ENCODE measurements at regions not wholly inside any gene's neighbourhood (a gene's known extent, or its start where the extent isn't known, plus 50 kb on each side); places are given as distances from the start of the nearest gene placed in this dataset.
"Not testable (repeated sequence)": the region's sequence is repeated elsewhere in the genome, so short reads cannot be mapped to it uniquely, and the experiment has no call there.

GRCh38 chr10:23870651-23871610, 338.0 kb upstream of the KIAA1217 start:
- DNase-seq (ENCODE audit: low read depth, low spot score) = no peak

DNA sequence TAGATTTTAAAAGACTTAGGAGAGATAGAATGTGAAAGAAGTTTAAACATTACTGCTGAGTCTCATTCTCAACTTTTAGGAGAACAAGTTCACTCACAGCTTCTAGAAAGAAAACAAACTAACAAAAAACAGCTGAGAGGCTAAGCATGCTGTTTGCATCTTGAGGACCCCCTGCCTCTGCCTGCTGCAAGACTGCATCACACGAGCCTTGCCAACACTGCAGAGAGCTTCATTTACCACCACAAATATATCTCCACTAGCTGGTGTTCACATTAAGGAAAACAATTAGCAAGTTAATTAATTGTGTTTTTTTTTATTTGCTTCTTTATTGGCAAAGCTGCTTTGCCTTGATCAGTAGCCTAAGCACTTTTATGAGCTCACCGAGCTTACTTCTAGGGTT, 336.6 kb upstream of the KIAA1217 start:
- no peak for DNase-seq (ENCODE audit: low read depth, low spot score)

DNA sequence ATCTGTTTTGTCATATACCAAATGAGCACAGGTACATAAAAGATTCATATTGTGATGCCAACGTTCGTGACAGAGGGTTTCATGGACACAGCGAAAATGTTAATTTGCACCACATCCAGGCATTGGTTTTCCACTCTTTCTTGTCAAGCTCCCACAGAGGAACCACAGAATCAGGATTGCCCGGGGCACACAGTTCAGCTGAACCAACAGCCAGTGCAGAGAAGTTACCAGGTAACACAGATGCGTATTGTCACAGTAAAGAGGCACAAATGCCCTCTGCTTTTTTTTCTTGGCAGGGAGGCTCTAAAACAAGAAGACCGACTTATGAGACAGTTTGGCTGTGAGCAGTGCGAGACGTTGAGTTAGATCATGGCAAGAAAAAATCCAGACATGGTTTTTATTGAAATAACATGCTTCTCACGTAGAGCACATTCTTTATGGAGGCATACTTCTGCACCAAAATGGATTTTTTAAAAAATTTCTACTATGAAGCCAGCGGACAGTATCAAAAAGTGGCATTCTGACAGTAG, 331.1 kb upstream of the KIAA1217 start:
- DNase-seq (ENCODE audit: low read depth, low spot score) = no peak

GRCh38 chr10:23884670-23885069, 324.3 kb upstream of the KIAA1217 start:
- no peak for DNase-seq (ENCODE audit: low read depth, low spot score)

GRCh38 chr10:23885853-23886252, 323.1 kb upstream of the KIAA1217 start:
- DNase-seq (ENCODE audit: low read depth, low spot score) = no peak

- no peak for DNase-seq (ENCODE audit: low read depth, low spot score)
Observed at GRCh38 chr10:23886355-23886754, 322.6 kb upstream of the KIAA1217 start.

- no peak for DNase-seq (ENCODE audit: low read depth, low spot score)
Observed at GRCh38 chr10:23891301-23891700, 317.6 kb upstream of the KIAA1217 start.

GRCh38 chr10:23892296-23892695, 316.6 kb upstream of the KIAA1217 start:
- no peak for DNase-seq (ENCODE audit: low read depth, low spot score)

- DNase-seq (ENCODE audit: low read depth, low spot score) = no peak
Observed at GRCh38 chr10:23897267-23897666, 311.7 kb upstream of the KIAA1217 start.

- no peak for DNase-seq (ENCODE audit: low read depth, low spot score)
Observed at GRCh38 chr10:23897861-23898260, 311.1 kb upstream of the KIAA1217 start.

GRCh38 chr10:23899166-23899565, 309.8 kb upstream of the KIAA1217 start:
- DNase-seq (ENCODE audit: low read depth, low spot score) = no peak

GRCh38 chr10:23910291-23910690, 298.6 kb upstream of the KIAA1217 start:
- DNase-seq (ENCODE audit: low read depth, low spot score) = no peak

- no peak for DNase-seq (ENCODE audit: low read depth, low spot score)
Observed at GRCh38 chr10:23912884-23913404, 296.0 kb upstream of the KIAA1217 start.

DNA sequence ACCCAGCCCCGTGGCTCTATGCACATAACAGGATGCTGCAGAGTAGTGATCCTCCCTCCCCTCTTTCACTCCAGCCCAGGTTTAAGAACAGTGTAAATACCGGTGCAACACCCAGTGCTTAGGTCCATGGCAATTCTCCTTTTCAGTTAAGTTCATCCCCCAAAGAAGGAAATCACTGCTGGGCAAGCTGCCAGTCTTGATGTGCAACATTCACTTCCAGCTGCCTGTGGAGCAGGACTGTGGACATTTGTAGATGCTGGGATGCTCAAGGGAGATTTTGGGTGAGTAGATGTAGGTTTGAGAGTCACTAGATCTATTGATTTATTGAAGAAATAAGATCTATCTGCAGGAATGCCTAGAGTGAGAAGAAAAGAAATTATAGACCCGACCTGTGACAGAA, 294.3 kb upstream of the KIAA1217 start:
- DNase-seq (ENCODE audit: low read depth, low spot score) = no peak

DNA sequence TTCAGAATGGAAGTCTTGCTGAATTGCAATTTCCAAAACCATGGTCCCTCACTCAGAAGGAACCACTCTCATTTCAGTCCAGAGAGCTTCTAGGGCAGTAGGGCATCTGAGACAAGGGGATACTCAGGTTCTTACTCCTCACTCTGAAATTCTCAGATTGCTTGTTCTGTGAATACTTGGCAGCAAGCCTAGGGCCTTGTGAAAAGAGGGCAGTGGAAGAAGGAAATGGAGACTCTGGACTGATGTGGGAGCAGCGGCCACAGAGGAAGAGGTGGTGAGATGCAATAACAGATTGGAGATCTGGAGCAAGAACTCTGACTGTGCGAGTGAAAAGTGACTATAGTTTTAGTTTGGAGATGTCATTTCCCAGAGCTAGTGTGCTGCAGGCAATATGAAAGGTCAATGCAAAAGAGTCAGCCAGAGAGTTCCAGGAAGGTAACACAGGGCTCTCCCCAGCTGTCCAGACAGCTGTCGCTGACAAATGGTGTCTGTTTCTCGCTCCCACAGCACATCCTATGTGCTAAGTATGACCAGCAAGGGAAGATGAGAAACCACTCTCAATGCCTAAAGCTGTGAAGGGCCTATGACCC, 291.6 kb upstream of the KIAA1217 start:
- DNase-seq (ENCODE audit: low read depth, low spot score) = no peak

- no peak for DNase-seq (ENCODE audit: low read depth, low spot score)
Observed at GRCh38 chr10:23918090-23918723, 290.7 kb upstream of the KIAA1217 start.

DNA sequence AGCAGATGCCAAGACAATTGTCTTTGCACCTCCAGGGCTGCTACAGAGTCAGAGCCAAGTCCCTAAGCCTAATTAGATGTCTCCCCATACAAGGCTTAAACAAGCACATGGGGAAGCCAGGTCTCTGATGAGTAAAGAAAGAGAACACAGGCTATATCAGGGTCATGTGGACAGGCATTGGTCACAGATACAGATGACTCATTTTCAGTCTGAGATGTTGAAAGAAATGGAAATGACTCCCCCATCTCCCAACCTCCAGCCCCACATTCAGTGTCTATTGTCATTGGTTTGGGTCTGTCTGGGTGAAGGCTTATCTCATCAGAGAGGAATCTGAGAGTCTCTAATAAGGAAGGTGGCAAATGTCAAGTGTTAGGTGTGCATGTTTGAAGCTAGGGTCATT, 290.1 kb upstream of the KIAA1217 start:
- DNase-seq (ENCODE audit: low read depth, low spot score) = no peak

DNA sequence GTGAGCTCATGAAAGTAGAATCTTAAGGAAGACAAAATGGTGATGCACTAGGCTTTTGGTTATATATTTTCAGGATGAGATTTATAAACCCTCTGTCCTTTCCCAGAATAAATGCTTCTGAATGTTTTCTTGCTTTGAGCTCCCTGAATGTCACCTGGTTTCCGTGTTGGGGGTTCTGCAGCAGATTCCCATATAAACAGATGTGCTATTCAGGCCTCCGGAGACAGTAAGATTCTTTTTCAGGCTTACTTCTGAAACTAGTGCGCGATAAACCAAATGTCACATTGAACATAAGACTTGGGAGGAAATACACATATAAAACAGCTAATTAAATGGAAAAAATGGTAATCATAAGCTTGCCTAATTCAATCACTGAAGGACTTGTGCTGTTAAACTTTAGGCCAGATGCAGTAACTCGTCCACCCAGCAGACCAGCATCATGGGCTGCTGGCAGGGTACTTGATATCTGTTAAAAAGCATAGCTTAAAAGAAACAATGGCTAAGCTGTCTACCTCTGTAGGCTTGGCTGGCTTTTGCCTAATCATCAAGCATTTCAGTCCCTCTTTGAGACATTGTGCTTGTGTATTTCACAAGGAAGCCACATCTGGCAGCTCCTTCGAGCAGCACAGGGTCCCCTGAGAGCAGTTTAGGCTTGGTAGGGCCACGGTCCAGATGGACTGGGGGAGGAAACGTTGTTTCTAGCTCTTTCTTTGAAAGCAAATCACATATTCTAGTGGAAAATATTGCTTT, 281.2 kb upstream of the KIAA1217 start:
- DNase-seq (ENCODE audit: low read depth, low spot score) = no peak

DNA sequence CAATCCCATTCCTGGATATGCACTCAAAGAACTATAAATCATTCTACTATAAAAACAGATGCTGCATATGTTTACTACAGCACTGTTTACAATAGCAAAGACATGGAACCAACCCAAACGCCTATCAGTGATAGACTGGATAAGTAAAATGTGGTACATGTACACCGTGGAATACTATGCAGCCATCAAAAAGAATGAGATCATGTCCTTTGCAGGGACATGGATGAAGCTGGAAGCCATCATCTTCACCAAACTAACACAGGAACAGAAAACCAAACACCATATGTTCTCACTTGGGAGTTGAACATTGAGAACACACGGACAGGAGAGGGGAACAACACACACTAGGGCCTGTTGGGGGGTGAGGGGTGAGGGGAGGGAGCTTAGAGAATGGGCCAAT, 274.9 kb upstream of the KIAA1217 start:
- DNase-seq (ENCODE audit: low read depth, low spot score) = not testable (repeated sequence)

- DNase-seq (ENCODE audit: low read depth, low spot score) = no peak
Observed at GRCh38 chr10:23945845-23946244, 263.1 kb upstream of the KIAA1217 start.

- no peak for DNase-seq (ENCODE audit: low read depth, low spot score)
Observed at GRCh38 chr10:23951841-23952240, 257.1 kb upstream of the KIAA1217 start.
